22Rv1 (cell line): ENCODE measurements at regions not wholly inside any gene's neighbourhood (a gene's known extent, or its start where the extent isn't known, plus 50 kb on each side); places are given as distances from the start of the nearest gene placed in this dataset.

Source experiments
- H3K27ac ChIP-seq: fragments of 450-650 bp; 2 replicates; pipeline ENCODE4 v1.5.1; 2017
- ZFX ChIP-seq: fragments of 450-650 bp; IDR thresholded peaks from 2 replicates; pipeline ENCODE4 v1.6.1; 2017; ENCODE audit warnings: antibody characterized with exemption, borderline replicate concordance
- TF ChIP-seq, protein P1 (sequence below): fragments of 450-650 bp; IDR thresholded peaks from 2 replicates; pipeline ENCODE4 v1.5.1; 2017; ENCODE audit warnings: mild to moderate bottlenecking

GRCh38 chr5:157918811-157919742 lies 60.1 kb upstream of the CLINT1 start:
- H3K27ac ChIP-seq, result no peak overlapping the region
- TF ChIP-seq, protein P1, sequence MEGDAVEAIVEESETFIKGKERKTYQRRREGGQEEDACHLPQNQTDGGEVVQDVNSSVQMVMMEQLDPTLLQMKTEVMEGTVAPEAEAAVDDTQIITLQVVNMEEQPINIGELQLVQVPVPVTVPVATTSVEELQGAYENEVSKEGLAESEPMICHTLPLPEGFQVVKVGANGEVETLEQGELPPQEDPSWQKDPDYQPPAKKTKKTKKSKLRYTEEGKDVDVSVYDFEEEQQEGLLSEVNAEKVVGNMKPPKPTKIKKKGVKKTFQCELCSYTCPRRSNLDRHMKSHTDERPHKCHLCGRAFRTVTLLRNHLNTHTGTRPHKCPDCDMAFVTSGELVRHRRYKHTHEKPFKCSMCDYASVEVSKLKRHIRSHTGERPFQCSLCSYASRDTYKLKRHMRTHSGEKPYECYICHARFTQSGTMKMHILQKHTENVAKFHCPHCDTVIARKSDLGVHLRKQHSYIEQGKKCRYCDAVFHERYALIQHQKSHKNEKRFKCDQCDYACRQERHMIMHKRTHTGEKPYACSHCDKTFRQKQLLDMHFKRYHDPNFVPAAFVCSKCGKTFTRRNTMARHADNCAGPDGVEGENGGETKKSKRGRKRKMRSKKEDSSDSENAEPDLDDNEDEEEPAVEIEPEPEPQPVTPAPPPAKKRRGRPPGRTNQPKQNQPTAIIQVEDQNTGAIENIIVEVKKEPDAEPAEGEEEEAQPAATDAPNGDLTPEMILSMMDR, result no peak
- TF ChIP-seq ZFX, result no peak

DNA sequence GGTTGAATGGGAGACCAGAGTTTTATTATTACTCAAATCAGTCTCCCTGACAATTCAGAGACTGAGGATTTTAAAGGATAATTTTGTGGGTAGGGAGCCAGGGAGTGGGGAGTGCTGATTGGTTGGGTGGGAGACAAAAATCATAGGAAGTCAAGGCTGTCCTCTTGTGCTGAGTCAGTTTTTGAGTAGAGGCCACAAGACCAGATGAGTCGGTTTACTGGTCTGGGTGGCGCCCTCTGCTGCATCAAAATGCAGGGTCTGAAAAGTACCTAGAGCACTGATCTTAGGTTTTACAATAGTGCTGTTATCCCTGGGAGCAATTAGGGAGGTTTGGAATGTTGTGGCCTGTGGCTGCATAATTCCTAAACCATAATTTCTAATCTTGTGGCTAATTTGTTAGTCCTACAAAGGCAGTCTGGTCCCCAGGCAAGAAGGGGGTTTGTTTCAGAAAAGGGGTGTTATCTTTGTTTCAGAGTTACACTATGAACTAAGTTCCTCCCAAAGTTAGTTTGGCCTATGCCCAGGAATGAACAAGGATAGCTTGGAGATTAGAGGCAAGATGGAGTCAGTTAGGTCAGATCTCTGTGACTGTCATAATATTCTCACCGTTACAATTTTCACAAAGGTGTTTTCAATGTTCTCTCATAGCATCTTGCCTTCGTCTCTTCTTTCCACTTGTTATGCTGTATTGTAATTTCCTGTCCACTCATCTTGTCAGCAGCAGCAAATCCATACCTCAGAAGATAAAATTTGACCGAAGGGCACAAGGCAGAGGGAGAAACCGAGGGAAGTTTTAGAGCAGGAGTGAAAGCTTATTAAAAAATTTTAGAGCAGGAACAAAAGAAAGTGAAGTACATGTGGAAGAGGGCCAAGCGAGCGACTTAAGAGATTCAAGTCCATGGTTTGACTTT lies 59.2 kb upstream of the CLINT1 start:
- TF ChIP-seq, protein P1, result peak; percentile 60
- no peak for TF ChIP-seq ZFX
- H3K27ac ChIP-seq, result no peak overlapping the region

DNA sequence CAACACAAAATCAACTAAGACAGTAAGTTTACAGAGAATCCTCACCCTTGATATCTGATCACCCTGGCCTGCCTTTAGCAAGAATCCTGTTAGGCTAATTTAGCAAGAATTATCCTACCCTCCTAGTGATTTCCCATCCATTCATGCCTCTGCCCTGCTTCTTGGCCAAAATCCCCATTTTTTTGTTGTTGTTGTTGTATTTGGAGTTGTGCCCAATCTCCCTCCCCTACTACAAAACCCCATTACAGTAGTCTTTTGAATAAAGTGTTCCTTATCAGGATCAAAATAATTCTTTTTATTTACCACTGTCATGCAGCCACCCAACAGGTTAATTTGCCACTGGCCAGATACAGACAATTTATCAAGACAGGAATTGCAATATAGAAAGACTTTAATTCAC lies 58.5 kb upstream of the CLINT1 start:
- no peak overlapping the region for H3K27ac ChIP-seq
- no peak for TF ChIP-seq ZFX
- TF ChIP-seq, protein P1, result no peak

DNA sequence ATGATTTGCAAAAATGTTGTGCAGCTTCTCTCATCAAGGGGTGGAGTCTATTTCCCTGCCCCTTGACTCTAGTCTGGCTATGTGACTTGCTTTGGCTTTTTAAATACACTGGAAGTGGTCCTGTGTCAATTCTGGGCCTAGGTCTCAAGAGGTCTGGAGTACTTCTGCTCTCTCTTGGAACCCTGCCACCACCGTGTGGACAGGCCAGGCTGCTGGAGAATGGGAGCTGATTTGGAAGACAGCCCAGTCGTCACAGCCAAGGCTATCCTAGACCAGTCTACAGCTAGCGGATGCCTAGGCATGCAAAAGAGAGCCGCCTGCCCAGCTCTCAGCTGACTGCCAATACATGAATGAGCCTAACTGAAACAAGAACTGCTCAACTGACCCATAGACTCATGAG lies 56.7 kb upstream of the CLINT1 start:
- H3K27ac ChIP-seq, result no peak overlapping the region
- TF ChIP-seq, protein P1, result no peak
- no peak for TF ChIP-seq ZFX

DNA sequence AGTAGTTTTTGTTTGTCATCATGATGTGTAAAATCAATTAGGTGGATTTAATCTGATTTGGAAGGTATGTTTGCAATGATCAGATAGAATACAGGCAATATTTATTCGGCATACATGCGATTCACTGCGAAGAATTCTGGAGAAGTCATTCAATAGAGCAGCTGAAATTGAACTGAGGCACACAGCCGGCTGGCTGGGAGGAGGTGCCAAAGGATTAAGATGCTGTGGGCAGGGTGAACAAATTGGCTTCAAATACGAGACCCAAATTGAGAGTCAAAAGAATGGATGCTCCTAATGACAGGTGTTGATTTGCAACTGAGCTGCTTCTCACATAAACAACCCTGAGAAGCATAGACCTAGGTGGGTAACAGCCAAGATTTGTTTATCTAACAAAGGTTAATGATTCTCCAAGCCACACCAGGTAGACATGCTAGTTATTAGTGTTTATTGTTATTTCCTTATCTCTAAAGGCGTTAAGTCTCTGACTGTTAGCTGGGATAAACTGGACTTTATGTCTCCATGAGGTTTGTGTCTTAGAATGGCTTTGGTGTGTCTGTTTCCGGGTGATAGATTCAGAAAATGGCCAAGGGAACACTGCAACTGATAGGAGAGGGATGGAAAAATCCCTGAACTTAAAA lies 55.3 kb upstream of the CLINT1 start:
- H3K27ac ChIP-seq, result no peak overlapping the region
- TF ChIP-seq ZFX, result no peak
- TF ChIP-seq, protein P1, result no peak

- H3K27ac ChIP-seq, result no peak overlapping the region
- no peak for TF ChIP-seq ZFX
- TF ChIP-seq, protein P1, result no peak
Observed at GRCh38 chr5:157913575-157913974, 54.6 kb upstream of the CLINT1 start.
